ENCODE measurements at regions not wholly inside any gene's neighbourhood (a gene's known extent, or its start where the extent isn't known, plus 50 kb on each side); places are given as distances from the start of the nearest gene placed in this dataset.

DNA sequence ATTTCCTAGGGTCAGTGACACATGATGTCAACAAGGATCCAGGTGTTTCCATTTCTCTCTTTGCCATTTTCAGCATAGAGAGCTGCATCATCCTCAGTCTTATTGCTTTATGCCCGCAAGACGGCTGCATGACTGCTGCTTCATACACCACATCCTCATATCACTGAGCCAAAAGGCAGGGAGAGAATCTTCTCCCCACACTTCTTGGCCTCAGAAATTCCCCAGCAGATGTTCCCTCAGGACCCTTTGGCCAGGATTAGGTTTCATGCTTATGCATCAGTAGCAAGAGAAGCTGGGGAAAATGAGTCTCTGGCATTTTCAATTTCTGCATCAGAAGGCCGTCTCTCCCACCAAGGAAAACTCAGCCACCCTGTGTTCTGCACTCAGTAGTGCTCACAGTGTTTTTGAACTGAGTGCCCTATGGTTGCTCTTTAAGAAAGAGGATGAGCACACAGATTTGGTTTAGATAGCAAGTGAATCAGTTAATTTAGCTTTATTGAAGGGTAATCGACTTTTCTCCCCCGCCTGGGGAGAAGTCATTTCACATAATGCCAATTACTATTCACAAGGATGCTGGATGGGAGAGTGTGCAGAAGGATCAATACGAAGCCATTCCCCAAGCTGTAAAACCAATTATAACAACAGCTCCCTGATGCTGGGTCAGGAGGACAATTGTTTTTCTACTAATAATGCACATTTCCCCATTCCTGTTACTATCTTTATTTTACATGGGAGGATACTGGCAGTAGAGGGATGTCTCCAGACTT lies 360.2 kb downstream of the HHIPL2 start:
- TF ChIP-seq POLR2A (IDR thresholded peaks at IDR 0.05; ENCODE audit: borderline replicate concordance, extremely low read depth, insufficient read depth, insufficient read length) (no peak), EZH2 (IDR thresholded peaks at IDR 0.05) (no peak), POLR2AphosphoS5 (IDR thresholded peaks at IDR 0.05; ENCODE audit: low read depth, low read length) (no peak), TCF7L2 (IDR thresholded peaks at IDR 0.05; ENCODE audit: borderline replicate concordance, extremely low read depth, insufficient read depth, insufficient read length) (no peak), ZFX (IDR thresholded peaks at IDR 0.05) (no peak), RAD21 (IDR thresholded peaks at IDR 0.05; ENCODE audit: low read depth) (no peak), SIN3A (IDR thresholded peaks at IDR 0.05; ENCODE audit: low read depth) (no peak), EGR1 (IDR thresholded peaks at IDR 0.05; ENCODE audit: low read depth) (no peak)
- TF ChIP-seq, protein P1, sequence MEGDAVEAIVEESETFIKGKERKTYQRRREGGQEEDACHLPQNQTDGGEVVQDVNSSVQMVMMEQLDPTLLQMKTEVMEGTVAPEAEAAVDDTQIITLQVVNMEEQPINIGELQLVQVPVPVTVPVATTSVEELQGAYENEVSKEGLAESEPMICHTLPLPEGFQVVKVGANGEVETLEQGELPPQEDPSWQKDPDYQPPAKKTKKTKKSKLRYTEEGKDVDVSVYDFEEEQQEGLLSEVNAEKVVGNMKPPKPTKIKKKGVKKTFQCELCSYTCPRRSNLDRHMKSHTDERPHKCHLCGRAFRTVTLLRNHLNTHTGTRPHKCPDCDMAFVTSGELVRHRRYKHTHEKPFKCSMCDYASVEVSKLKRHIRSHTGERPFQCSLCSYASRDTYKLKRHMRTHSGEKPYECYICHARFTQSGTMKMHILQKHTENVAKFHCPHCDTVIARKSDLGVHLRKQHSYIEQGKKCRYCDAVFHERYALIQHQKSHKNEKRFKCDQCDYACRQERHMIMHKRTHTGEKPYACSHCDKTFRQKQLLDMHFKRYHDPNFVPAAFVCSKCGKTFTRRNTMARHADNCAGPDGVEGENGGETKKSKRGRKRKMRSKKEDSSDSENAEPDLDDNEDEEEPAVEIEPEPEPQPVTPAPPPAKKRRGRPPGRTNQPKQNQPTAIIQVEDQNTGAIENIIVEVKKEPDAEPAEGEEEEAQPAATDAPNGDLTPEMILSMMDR (IDR thresholded peaks at IDR 0.05 in 2 of 3, conservative IDR thresholded peaks at IDR 0.05 in 1 of 3; ENCODE audit: borderline replicate concordance in 1 of 3, insufficient read depth in 1 of 3, low read depth in 2 of 3, low read length in 2 of 3) = no peak

Measured in HCT116 (cell line).